ENCODE measurements at regions not wholly inside any gene's neighbourhood (a gene's known extent, or its start where the extent isn't known, plus 50 kb on each side); places are given as distances from the start of the nearest gene placed in this dataset.

- H3K27me3 ChIP-seq (ENCODE audit: control insufficient read depth, insufficient read depth, low read length) = no peaks in the 10 kb centered on the region
- H3K36me3 ChIP-seq (ENCODE audit: control insufficient read depth in 2 of 3, insufficient read depth in 3 of 3, low read length in 3 of 3) = no peaks in the 10 kb centered on the region
- H3K9me3 ChIP-seq (ENCODE audit: control insufficient read depth in 2 of 3, insufficient read depth in 1 of 3, low read length in 3 of 3) = no peaks in the 10 kb centered on the region
- no peaks in the 10 kb centered on the region for H3K4me1 ChIP-seq (ENCODE audit: control insufficient read depth in 2 of 3, insufficient read depth in 2 of 3, low read depth in 1 of 3, low read length in 3 of 3)
- FAIRE-seq (no peak), DNase-seq (no peak)
- no peak overlapping the region for H3K27ac ChIP-seq (ENCODE audit: low read depth in 2 of 2, low read length in 2 of 2)
- no peak overlapping the region for H3K4me3 ChIP-seq (ENCODE audit: low read length in 3 of 3)
- no peak overlapping the region for H3K9ac ChIP-seq (ENCODE audit: low read length in 3 of 3)
- TF ChIP-seq, protein P1, sequence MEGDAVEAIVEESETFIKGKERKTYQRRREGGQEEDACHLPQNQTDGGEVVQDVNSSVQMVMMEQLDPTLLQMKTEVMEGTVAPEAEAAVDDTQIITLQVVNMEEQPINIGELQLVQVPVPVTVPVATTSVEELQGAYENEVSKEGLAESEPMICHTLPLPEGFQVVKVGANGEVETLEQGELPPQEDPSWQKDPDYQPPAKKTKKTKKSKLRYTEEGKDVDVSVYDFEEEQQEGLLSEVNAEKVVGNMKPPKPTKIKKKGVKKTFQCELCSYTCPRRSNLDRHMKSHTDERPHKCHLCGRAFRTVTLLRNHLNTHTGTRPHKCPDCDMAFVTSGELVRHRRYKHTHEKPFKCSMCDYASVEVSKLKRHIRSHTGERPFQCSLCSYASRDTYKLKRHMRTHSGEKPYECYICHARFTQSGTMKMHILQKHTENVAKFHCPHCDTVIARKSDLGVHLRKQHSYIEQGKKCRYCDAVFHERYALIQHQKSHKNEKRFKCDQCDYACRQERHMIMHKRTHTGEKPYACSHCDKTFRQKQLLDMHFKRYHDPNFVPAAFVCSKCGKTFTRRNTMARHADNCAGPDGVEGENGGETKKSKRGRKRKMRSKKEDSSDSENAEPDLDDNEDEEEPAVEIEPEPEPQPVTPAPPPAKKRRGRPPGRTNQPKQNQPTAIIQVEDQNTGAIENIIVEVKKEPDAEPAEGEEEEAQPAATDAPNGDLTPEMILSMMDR (IDR thresholded peaks at IDR 0.05; ENCODE audit: borderline replicate concordance, extremely low read depth, insufficient read depth) = no peak
- intact Hi-C loops (cut with DNase I) = no loop called here
These were observed 310.5 kb upstream of the IRX5 start for GRCh38 chr16:54620197-54620596.

GRCh38 chr16:54616610-54617009 lies 314.1 kb upstream of the IRX5 start:
- H3K27ac ChIP-seq (ENCODE audit: low read depth in 2 of 2, low read length in 2 of 2) = no peak overlapping the region
- H3K4me1 ChIP-seq (ENCODE audit: control insufficient read depth in 2 of 3, insufficient read depth in 2 of 3, low read depth in 1 of 3, low read length in 3 of 3) = no peaks in the 10 kb centered on the region
- TF ChIP-seq, protein P1 (IDR thresholded peaks at IDR 0.05; ENCODE audit: borderline replicate concordance, extremely low read depth, insufficient read depth) = no peak
- H3K9me3 ChIP-seq (ENCODE audit: control insufficient read depth in 2 of 3, insufficient read depth in 1 of 3, low read length in 3 of 3) = no peaks in the 10 kb centered on the region
- no peak overlapping the region for H3K4me3 ChIP-seq (ENCODE audit: low read length in 3 of 3)
- DNase-seq = no peak
- H3K36me3 ChIP-seq (ENCODE audit: control insufficient read depth in 2 of 3, insufficient read depth in 3 of 3, low read length in 3 of 3) = no peaks in the 10 kb centered on the region
- FAIRE-seq = no peak
- intact Hi-C loops (cut with DNase I) = no loop called here
- H3K9ac ChIP-seq (ENCODE audit: low read length in 3 of 3) = no peak overlapping the region
- no peaks in the 10 kb centered on the region for H3K27me3 ChIP-seq (ENCODE audit: control insufficient read depth, insufficient read depth, low read length)

DNA sequence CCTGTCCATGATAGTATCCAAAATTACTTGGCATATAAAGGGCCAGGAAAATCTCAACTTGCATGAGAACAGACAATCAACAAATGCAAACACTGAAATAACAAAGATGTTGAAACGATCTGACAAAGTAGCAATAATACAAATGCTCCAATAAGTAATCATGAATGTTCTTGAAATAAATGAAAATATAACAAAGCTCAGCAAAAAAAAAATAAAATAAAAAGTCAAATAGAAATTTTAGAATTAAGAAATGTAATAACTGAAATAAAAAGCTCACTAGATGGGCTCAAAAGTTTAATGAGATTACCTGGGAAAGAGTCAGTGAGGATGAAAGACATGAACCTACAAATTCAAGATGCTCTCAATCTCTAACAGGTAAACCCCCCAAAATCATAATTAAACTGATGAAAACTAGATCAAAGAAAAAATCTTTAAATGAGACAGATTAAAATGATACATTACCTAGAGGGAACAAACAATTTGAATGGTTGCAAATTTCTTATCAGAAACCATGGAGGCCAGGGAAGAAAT lies 319.0 kb upstream of the IRX3 start:
- H3K27me3 ChIP-seq (ENCODE audit: control insufficient read depth, insufficient read depth, low read length) = no peaks in the 10 kb centered on the region
- no peak for DNase-seq
- H3K4me1 ChIP-seq (ENCODE audit: control insufficient read depth in 2 of 3, insufficient read depth in 2 of 3, low read depth in 1 of 3, low read length in 3 of 3) = no peaks in the 10 kb centered on the region
- no peak for FAIRE-seq
- H3K36me3 ChIP-seq (ENCODE audit: control insufficient read depth in 2 of 3, insufficient read depth in 3 of 3, low read length in 3 of 3) = no peaks in the 10 kb centered on the region
- H3K27ac ChIP-seq (ENCODE audit: low read depth in 2 of 2, low read length in 2 of 2) = no peak overlapping the region
- H3K9me3 ChIP-seq (ENCODE audit: control insufficient read depth in 2 of 3, insufficient read depth in 1 of 3, low read length in 3 of 3) = peaks cover 0 to 4% (median 3%) of the 10 kb centered on the region in 3 donors
- intact Hi-C loops (cut with DNase I) = no loop called here
- TF ChIP-seq, protein P1 (IDR thresholded peaks at IDR 0.05; ENCODE audit: borderline replicate concordance, extremely low read depth, insufficient read depth) = no peak
- H3K4me3 ChIP-seq (ENCODE audit: low read length in 3 of 3) = no peak overlapping the region
- no peak overlapping the region for H3K9ac ChIP-seq (ENCODE audit: low read length in 3 of 3)

- H3K36me3 ChIP-seq (ENCODE audit: control insufficient read depth in 2 of 3, insufficient read depth in 3 of 3, low read length in 3 of 3) = no peaks in the 10 kb centered on the region
- FAIRE-seq (no peak), DNase-seq (no peak)
- intact Hi-C loops (cut with DNase I) = no loop called here
- H3K4me1 ChIP-seq (ENCODE audit: control insufficient read depth in 2 of 3, insufficient read depth in 2 of 3, low read depth in 1 of 3, low read length in 3 of 3) = no peaks in the 10 kb centered on the region
- no peak overlapping the region for H3K4me3 ChIP-seq (ENCODE audit: low read length in 3 of 3)
- peaks cover 0 to 4% (median 3%) of the 10 kb centered on the region in 3 donors for H3K9me3 ChIP-seq (ENCODE audit: control insufficient read depth in 2 of 3, insufficient read depth in 1 of 3, low read length in 3 of 3)
- TF ChIP-seq, protein P1 (IDR thresholded peaks at IDR 0.05; ENCODE audit: borderline replicate concordance, extremely low read depth, insufficient read depth) = no peak
- no peaks in the 10 kb centered on the region for H3K27me3 ChIP-seq (ENCODE audit: control insufficient read depth, insufficient read depth, low read length)
- H3K9ac ChIP-seq (ENCODE audit: low read length in 3 of 3) = no peak overlapping the region
- no peak overlapping the region for H3K27ac ChIP-seq (ENCODE audit: low read depth in 2 of 2, low read length in 2 of 2)
These were observed 316.1 kb upstream of the IRX3 start for GRCh38 chr16:54602666-54603065.
